ENCODE measurements at regions not wholly inside any gene's neighbourhood (a gene's known extent, or its start where the extent isn't known, plus 50 kb on each side); places are given as distances from the start of the nearest gene placed in this dataset.

- Mint-ChIP-seq H3K9me3 (peaks cover 5% of the 10 kb centered on the region; the same call in 1 of the 2 replicates), H3K4me1 (peaks cover 6% of the 10 kb centered on the region; the same call in 1 of the 2 replicates), H3K36me3 (no peaks in the 10 kb centered on the region), H3K27ac (no peak overlapping the region), H3K27me3 (ENCODE audit: low read depth) (no peaks in the 10 kb centered on the region), H3K4me3 (no peak overlapping the region)
- DNase-seq (ENCODE audit: low spot score) (no peak), ATAC-seq (no peak)
- ChIA-PET POLR2A (no interaction called here), CTCF (interaction anchor here (1.0 to 3.7 kb wide), 3 partner anchors 14 to 112 kb away, joined by 3 to 17 read pairs (median 4); no protein-coding TSS in a partner anchor)
- TF ChIP-seq USF2 (CRISPR knock-in tag; IDR thresholded peaks at IDR 0.05), result peak; percentile 60
- TF ChIP-seq HMGXB4 (CRISPR knock-in tag; IDR thresholded peaks at IDR 0.05), result no peak
Measured at GRCh38 chr3:127486321-127486944, 104.1 kb downstream of the TPRA1 start.

GRCh38 chr3:127485396-127486170, 105.0 kb downstream of the TPRA1 start:
- POLR2A ChIA-PET, result no interaction called here
- DNase-seq (ENCODE audit: low spot score) (no peak), ATAC-seq (no peak)
- Mint-ChIP-seq H3K4me3 (no peak overlapping the region), H3K27me3 (ENCODE audit: low read depth) (no peaks in the 10 kb centered on the region), H3K4me1 (peaks cover 2% of the 10 kb centered on the region; the same call in 1 of the 2 replicates), H3K27ac (no peak overlapping the region), H3K9me3 (peaks cover 5% of the 10 kb centered on the region; the same call in 1 of the 2 replicates), H3K36me3 (no peaks in the 10 kb centered on the region)
- CTCF ChIA-PET, result interaction anchor here (1.0 to 3.7 kb wide), 3 partner anchors 13 to 112 kb away, joined by 3 to 17 read pairs (median 4); no protein-coding TSS in a partner anchor
- no peak for TF ChIP-seq ATF3 (CRISPR knock-in tag; conservative IDR thresholded peaks at IDR 0.05)
- no peak for TF ChIP-seq KAT7 (CRISPR knock-in tag; IDR thresholded peaks at IDR 0.05; ENCODE audit: borderline replicate concordance)
- no peak for TF ChIP-seq ZNF138 (CRISPR knock-in tag; conservative IDR thresholded peaks at IDR 0.05)
- TF ChIP-seq PREB (CRISPR knock-in tag; IDR thresholded peaks at IDR 0.05; ENCODE audit: borderline replicate concordance), result no peak
- TF ChIP-seq IRF1 (CRISPR knock-in tag; IDR thresholded peaks at IDR 0.05), result no peak

- DNase-seq (ENCODE audit: low spot score), result no peak
- no peak overlapping the region for H3K4me3 Mint-ChIP-seq
- CTCF ChIA-PET, result interaction anchor here (1.3 to 3.7 kb wide), 2 partner anchors 12 to 63 kb away, joined by 4 to 17 read pairs; no protein-coding TSS in a partner anchor
Measured at GRCh38 chr3:127484601-127485388, 105.7 kb downstream of the TPRA1 start.

More at GRCh38 chr3:127484601-127485388, 105.7 kb downstream of the TPRA1 start:
- POLR2A ChIA-PET, result no interaction called here
- H3K36me3 Mint-ChIP-seq, result no peaks in the 10 kb centered on the region
- no peak for ATAC-seq
- peaks cover 5% of the 10 kb centered on the region; the same call in 1 of the 2 replicates for H3K9me3 Mint-ChIP-seq
- no peak for TF ChIP-seq ERG (CRISPR knock-in tag; IDR thresholded peaks at IDR 0.05)
- TF ChIP-seq MAX (CRISPR knock-in tag; IDR thresholded peaks at IDR 0.05), result no peak
- no peak for TF ChIP-seq FOXK1 (CRISPR knock-in tag; IDR thresholded peaks at IDR 0.05)
- TF ChIP-seq TCF7 (CRISPR knock-in tag; IDR thresholded peaks at IDR 0.05; ENCODE audit: low read depth), result no peak
- TF ChIP-seq ZNF317 (CRISPR knock-in tag; IDR thresholded peaks at IDR 0.05; ENCODE audit: borderline replicate concordance, low read depth), result no peak
- no peak for TF ChIP-seq PRRX2 (CRISPR knock-in tag; IDR thresholded peaks at IDR 0.05)
- no peak overlapping the region for H3K27ac Mint-ChIP-seq
- H3K27me3 Mint-ChIP-seq (ENCODE audit: low read depth), result no peaks in the 10 kb centered on the region
- peaks cover 5% of the 10 kb centered on the region for H3K4me1 Mint-ChIP-seq

All from WTC11 (cell line).